ENCODE measurements at regions not wholly inside any gene's neighbourhood (a gene's known extent, or its start where the extent isn't known, plus 50 kb on each side); places are given as distances from the start of the nearest gene placed in this dataset.

- TF ChIP-seq, protein P1, sequence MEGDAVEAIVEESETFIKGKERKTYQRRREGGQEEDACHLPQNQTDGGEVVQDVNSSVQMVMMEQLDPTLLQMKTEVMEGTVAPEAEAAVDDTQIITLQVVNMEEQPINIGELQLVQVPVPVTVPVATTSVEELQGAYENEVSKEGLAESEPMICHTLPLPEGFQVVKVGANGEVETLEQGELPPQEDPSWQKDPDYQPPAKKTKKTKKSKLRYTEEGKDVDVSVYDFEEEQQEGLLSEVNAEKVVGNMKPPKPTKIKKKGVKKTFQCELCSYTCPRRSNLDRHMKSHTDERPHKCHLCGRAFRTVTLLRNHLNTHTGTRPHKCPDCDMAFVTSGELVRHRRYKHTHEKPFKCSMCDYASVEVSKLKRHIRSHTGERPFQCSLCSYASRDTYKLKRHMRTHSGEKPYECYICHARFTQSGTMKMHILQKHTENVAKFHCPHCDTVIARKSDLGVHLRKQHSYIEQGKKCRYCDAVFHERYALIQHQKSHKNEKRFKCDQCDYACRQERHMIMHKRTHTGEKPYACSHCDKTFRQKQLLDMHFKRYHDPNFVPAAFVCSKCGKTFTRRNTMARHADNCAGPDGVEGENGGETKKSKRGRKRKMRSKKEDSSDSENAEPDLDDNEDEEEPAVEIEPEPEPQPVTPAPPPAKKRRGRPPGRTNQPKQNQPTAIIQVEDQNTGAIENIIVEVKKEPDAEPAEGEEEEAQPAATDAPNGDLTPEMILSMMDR (IDR thresholded peaks at IDR 0.05; ENCODE audit: poor library complexity, severe bottlenecking): no peak
- TF ChIP-seq EZH2 (IDR thresholded peaks at IDR 0.05; ENCODE audit: borderline replicate concordance, insufficient read depth, low read length, poor library complexity, severe bottlenecking): no peak
- no peak for TF ChIP-seq REST (IDR thresholded peaks at IDR 0.05; ENCODE audit: borderline replicate concordance)
- TF ChIP-seq POLR2AphosphoS5 (IDR thresholded peaks at IDR 0.05): no peak
- no peak for TF ChIP-seq EP300 (conservative IDR thresholded peaks at IDR 0.05; ENCODE audit: poor library complexity, severe bottlenecking)
- no peak for TF ChIP-seq RAD21 (conservative IDR thresholded peaks at IDR 0.05)
- TF ChIP-seq TAF1 (IDR thresholded peaks at IDR 0.05; ENCODE audit: low read depth): no peak
- no peak for TF ChIP-seq MXI1 (conservative IDR thresholded peaks at IDR 0.05; ENCODE audit: poor library complexity, severe bottlenecking)
Observed at GRCh38 chr20:51893723-51894122, 91.4 kb upstream of the SALL4 start.

All from neural cell (in vitro differentiated cells).